HG03159 (cell line): ENCODE measurements at regions not wholly inside any gene's neighbourhood (a gene's known extent, or its start where the extent isn't known, plus 50 kb on each side); places are given as distances from the start of the nearest gene placed in this dataset.

ENCODE experiments used
- ATAC-seq: cut with Tn5 transposase; IDR thresholded peaks from one replicate; pipeline ENCODE4 v1.9.1; 2021; ENCODE audit warnings: mild to moderate bottlenecking, moderate library complexity; ENCODE audit not compliant: unreplicated experiment

DNA sequence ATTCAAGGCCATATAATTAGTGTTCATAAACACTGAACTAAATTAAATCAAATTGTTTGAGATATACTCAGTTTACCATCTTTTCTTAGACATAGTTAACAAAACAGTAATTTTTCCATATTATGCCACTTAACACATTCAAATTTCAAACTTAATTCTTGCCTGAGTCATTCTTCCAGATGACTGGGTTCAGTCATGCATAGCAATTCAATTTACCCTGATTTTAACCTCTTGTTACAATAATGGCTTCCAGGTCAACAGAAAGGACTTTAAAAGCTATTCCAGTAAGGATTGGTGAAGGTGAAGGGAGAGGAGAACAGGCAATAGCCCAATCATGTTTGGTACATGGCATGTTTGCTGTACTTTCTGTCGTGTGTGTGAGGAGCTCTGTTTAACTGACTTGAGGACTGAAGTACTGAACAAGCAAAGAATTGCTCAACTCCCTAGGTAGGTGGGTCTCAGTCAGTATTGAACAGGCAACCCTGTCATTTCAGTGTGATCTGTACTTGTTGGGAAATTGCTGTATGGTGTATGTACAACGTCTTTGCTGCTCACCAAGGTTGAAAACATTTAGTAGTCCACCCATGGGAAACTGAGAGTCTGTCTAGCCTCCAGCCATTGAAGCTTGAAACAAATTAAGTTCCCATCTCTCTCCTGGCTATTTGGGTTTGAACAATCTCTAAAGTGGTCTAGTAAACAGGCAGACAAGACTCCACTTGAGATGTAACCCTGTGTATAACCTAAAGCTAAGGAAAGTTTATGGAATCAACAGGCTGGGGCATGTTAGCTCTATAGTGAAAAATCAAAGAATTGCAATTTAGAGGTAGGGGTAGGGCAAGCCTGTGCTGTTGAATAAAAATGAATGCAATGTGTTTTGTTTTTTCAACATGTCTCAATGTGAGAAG, 327.2 kb downstream of the BTG1 start:
- no peak for ATAC-seq

DNA sequence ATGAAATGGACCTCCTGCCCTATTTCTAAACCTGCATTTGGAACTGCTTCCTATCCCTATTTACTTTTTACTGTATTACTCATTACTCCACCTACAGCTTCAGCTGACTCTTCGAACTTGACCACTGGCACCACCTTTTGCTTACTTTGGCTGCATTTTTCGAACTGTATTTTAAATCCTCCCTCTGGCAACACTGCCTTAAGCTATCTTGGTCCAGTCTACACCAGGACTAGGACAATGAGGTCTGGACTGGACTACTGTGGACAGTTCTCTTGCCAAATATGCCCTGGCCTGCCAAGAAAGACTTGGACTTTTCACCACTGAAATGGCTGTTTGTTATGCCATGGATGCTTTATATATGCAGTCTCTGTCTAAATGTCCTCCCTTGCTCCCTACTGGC, 328.1 kb downstream of the BTG1 start:
- ATAC-seq, result no peak

DNA sequence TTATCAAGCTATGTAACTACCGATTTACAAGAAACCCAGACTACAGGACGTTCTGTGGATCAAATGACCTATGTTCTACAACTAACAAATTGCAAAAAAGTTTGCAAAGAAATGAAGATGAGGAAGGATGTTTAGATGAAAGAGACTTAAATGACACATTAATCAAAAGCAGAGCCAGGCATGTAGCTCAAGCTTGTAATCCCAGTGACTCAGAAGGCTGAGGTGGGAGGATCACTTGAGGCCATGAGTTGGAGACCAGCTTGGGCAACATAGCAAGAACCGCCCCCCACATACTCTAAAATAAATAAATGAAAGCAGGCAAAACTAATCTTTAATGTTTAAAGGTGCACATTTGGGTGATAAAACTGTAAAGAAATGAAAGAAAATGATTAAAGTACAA, 331.9 kb downstream of the BTG1 start:
- no peak for ATAC-seq

DNA sequence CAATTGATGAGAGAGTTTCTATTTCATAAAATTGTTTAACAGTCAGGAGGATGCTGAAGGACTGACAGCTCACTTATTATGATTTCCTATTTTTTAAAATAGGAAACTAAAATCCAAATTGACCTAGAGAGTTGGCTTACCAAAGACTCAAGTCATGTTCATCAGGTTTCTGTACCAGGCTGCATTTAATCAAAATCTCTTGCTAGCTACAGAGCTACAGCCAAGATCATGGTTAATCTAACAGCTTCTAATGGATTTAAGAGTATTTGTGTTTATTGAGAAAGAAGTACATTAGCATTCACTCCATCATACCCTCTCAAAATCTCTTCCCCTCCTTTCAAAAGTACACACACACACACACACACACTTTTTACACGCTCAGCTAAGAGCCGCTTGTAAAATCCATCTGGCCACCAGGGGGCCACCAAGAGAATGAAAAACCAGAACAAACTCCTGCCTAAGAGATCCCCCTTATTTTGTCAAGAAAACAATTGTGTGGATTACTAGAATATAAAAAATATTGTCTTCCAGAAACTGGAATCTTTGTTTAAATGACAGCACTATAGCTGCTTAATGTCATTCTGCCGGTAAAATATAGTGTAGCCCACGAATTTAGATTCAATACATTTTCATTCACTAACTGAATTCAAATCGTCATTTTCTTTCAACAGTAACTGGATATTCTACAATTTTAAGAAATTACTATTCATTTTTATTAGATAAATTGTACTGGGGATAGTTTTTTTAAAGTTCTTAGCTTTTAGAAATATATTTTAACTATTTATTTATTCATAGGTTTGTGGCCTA, 334.0 kb downstream of the BTG1 start:
- peak; percentile 84 for ATAC-seq

DNA sequence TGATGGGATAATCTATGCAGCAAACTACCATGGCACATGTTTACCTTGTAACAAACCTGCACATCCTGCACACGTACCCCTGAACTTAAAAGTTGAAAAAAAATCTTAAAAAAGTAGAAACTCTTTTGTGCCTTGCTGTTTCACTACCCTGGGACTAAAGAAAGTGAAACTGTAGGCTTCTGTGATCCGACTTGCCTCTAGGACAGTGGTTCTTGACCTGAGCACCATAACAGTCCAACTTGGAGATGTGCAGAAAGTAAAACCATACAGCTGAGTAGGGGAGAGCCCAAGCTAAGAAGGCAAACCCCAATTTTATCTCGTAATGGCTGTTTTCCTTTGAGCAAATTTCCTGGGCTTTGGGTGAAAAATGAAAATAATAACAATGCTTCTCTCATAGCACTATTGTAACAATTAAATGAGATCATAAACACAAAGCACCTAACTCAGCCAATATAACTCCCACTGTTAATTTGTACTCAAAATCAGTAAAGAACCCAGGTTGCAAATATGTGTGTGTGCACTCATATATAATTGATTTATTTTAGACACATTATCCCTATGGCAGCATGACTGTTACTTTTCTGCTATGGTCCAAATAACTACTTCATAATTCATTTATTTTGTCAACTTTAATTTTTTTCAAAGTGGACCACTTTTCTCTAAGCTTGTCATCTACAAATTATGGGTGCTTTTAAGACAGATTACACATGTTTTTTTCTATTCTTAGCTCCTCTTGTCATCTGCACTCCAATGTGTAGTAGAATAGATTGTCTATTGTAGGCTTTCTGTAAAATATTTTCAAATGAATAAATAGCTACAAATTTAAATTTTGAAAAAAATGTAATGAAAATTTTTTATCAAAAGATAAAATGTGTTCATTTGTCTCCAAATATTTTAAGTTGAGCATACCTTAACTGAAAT, 334.9 kb downstream of the BTG1 start:
- ATAC-seq, result no peak

DNA sequence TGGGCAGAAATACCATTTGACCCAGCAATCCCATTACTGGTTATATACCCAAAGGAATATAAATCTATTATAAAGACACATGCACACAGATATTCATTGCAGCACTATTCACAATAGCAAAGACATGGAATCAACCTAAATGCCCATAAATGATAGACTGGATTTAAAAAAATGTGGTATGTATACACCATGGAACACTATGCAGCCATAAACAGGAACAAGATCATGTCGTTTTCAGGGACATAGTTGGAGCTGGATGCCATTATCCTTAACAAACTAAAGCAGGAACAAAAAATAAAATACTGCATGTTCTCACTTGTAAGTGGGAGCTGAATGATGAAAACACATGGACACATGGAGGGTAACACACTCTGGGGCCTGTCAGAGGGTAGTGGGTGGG, 335.6 kb downstream of the BTG1 start:
- ATAC-seq, result no peak

DNA sequence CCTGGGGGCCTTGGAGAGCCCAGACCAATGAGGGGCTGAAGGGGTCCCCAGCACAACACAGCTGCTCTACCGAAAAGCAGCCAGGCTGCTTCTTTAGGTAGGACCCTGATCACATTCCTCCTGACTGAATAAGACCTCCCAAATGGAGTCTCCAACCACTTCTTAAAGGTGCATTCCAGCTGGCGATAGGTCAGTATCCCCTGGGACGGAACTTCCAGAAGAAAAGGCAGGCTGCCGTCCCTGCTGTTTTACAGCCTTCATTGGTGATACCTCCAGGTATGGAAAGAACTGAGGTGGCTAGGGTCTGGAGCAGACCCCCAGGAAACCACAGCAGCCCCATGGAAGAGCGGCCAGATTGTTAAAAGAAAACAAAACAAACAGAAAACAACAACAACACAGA, 340.6 kb downstream of the BTG1 start:
- no peak for ATAC-seq

DNA sequence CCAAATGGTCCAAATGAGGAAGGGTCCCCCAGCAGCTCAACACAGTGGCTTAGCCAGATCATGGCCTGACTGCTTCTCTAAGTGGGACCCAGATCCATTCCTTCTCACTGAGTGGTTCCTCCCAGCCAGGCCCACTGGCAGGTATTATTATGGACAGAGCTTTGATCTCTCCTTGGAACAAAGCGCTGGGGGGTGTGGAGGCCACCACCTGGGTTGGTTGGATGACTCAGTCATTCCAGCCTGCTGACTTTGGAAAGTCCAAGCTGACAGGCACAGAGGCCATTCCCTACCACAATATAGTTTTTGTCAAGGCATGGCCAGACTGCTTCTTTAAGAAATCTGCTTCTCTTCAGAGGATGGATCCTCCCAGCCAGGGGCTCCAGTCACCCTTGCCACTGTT, 341.1 kb downstream of the BTG1 start:
- no peak for ATAC-seq

DNA sequence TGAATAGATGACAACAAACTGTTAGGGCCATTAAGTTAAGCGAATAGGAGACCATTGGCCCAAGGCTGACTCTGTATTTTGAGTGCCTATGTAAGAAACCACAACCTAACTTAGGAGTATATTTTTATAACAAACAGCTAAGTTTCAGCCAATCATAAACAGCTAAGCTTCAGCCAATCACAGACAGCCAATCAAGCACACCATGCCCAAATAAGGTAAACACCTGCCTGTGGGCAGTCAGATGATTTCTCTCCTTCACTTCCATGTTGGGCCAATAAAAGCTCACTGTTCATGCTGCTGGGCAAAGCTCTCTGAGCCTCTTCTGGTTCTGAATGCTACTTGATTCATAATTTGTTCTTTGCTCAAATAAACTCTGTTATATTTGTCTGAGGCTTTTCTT, 344.6 kb downstream of the BTG1 start:
- no peak for ATAC-seq

DNA sequence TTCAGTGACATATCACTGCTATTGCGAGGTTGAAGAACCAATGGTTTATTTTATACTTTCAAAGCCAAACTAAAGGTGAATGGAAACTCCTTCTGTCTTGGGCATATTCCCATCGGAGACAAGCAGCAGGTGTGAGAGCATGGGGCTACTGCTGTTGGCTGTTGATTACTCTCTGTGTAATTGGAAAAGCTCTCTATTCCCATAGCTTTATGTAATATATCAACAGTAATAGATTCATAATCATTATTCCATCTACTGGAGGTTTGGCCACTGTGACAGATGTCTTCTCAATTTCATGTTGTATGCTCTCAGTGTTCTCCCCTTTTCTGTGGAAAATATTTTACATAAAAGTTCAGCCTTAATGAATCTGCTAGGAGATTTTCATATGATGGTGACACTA, 352.0 kb downstream of the BTG1 start:
- no peak for ATAC-seq

DNA sequence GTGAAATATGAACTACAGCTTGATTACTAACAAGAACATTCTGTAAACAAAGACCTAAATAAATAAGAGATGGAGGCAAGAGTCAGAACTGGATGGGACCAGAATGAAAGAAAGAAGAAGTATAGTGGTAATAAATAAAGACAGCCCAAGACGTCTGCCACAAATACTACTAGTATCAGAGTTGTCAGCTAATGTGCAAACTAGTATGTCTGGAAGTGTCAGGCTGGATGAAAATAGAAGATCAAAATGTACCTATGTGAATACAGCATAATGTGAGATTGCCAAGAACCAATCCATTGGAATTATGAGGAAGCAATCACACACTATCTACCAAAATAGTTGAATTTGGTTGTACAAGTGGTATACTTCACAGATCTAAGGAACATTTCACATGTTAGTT, 353.0 kb downstream of the BTG1 start:
- ATAC-seq, result no peak

DNA sequence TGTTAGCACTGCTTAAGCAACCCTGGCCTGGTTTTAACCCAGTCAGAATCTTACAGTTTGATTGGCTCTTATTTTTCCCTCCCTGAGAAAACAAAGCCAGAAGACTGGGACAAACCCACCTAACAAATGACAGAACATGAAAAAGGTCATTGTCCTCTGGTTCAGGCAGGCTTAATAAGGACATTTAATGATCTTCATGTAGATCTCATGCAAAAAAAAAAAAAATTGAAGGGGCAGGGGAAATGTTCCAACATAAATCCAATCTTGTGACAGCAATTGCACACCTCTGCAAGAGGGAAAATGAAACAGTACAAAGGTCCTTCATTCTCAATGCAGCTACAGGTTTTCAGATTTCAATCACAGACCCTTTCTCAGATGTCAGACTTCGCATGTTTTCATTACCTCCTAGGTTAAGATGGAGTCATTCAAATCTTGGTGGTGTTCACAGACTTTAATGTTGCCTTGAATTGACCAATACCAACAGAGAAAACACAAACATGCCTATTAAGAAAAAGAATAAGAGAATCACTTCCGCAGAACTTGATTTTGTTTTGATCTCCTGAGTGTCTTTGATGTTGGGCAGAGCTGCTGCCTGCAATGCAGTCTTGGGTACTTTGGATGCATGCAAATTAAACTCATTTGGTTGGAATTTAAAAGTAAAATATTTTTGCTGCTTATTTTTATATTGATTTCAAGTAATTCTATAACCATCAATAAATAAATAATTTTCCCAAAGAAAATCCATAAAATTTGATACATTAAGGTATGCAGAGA, 359.0 kb downstream of the BTG1 start:
- ATAC-seq, result no peak

DNA sequence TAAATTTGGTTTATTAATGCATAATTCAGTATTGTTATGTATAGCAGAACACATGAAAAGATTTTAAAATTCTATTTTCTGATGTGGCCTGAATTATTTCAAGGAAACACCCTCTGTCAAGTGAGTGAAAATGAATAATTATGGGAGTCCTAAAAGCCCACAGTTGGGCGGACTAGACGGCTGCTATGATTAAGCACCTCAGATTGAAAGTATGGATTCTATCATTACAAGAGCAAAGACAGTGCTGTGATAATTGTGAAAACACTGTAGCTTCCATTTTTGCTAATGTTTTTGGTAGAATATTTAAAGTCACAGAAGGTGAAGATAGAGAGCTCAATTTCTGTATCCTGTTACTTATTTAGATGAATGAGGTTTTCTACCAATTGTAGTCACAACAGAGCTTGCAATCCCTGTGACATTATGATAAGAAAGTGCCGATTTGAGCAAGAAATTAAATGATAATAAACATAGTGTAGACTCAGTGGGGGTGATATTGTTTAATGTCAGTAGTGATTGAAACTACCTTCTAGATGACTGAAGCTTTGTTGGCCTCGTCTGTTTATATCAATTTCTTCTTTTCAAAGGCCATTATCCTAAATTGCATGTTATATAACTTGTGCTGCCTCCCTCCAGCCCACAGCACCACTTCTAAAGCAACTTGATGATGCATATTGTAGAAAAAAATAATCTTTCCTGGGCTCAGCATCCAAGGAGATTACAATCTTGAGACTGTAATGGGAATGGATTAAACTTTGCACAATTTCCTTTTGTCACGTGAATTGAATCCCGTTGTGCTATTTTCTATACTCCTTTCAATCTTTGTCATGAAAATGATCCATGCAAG, 359.8 kb downstream of the BTG1 start:
- no peak for ATAC-seq

DNA sequence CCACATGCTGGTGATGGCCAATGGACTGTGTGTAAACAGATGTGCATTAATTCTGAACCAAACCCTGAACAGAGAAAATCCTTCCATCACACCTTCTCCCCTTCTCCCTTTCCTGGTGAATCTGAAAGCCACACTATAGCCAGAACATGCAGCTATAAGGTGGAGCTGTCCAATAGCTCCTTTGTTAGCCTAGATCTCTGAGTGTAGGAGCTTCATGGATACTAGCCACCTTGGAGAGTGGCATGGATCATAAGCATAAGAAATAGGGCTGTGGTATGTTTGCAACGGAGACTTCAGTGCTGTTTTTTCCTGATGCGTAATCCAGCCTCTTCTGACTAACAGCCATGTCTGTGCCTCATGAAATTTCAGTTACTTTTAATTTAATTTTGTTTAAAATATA, 364.5 kb downstream of the BTG1 start:
- ATAC-seq, result no peak

DNA sequence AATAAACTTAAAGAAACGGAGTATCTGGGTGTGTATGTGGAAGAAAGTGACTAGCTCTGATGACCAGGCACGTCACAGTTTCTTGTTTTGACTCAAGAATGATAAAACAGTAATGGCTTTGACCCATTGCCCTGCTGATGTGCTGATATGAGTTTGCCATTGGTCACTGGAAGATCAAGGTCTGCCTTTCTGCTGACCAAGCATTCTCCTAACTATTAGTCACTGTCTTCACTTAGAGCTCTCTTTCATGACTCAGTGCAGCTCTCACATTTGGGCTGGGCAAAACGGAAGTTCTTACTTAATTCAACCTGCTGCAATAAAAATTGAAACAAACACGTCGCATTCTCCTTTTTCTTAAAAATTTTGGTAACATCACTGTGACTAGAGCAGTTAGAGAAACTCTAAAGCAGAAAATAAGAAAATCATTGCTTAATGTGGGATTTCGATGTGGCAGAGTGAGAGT, 366.7 kb downstream of the BTG1 start:
- ATAC-seq, result peak; percentile 93

DNA sequence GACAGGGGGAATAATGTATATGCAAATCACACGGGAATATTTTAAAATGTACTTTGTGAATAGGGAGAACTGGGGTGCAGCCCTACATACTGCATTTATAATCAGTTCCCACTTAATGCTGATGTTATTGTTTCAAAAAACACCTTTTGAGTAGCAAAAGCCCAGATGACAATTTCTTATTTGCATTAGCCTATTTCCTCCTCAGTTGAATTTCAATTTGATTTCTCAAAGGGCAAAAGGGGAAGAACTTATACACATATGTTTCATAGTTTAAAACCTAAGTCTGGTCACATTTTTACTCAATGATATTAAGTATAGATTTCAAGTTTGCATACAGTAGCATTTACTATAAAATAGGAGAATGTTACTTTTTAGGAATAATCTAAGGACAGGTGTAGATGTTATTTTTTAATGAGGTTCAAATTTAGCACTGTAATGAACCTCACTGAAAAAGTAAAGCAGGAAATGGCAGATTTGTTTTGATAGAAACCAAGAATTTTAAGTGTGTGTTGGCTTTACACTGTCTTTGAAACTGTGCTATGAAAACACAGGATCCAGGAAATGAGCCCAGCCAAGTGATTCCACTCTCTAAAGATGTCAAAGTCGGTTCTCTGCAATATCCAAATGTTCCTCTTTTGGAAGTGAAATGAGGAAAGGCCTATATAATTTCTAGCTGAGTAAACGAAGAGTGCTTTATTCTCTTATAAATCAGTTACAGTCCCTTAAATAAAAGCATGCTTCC, 367.4 kb downstream of the BTG1 start:
- peak; percentile 46 for ATAC-seq

DNA sequence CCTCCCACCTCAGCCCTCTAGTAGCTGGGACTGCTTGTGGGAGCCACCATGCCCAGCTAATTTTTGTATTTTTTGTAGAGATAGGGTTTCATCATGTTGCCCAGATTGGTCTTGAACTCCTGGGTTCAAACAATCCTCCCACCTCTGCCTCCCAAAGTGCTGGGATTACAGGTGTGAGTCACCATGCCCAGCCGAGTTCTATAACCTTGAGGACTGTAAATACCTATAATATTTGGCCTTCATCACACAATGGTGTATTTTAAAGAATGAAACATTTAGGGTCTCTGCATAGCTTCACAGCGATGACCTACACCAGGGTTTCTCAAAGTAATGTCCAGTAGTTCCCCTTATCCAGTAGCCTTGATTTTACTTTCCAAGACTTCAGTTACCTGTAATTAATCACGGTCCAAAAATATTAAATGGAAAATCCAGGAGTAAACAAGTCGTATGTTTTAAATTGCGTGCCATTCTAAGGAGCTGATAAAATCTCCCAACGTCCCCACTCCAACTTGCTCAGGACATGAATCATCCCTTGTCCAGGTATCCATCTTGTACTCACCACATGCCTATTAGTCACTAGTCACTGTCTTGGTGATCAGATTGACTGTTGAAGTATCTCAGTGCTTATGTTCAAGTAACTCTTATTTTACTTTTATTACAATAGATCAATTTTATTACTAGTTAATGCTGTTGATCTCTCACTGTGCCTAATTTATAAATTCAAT, 368.2 kb downstream of the BTG1 start:
- ATAC-seq, result no peak

DNA sequence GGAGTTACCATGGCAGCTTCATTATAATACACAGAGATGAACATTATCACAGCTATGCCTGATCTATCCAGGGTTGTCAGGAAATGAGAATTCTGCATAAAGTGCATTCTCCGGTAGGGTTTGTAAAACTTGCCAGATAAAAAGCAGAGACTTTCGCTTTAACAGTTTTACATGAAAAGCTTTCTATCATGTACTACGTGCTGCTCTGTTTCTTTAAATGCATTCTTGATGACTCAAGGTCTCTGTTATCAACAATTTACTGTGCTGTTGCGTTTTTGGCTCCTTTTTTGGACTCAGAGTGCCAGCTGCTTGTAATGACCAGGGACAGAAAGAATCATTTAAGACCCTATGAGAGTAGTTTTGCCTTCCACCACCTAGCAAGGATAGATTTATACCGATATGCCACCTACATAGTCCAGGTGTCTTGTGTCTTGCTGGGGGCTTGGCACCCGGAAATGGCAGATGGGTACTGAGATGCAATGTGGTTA, 371.2 kb downstream of the BTG1 start:
- no peak for ATAC-seq
